Activated CD8-positive, alpha-beta memory T cell treated with anti-CD3 and anti-CD28 coated beads for 24 hours (primary cell): ENCODE measurements at regions not wholly inside any gene's neighbourhood (a gene's known extent, or its start where the extent isn't known, plus 50 kb on each side); places are given as distances from the start of the nearest gene placed in this dataset.

ENCODE experiments used
- DNase-seq: peaks from one replicate; pipeline ENCODE4 v3.0.0-alpha.2; 2020

DNA sequence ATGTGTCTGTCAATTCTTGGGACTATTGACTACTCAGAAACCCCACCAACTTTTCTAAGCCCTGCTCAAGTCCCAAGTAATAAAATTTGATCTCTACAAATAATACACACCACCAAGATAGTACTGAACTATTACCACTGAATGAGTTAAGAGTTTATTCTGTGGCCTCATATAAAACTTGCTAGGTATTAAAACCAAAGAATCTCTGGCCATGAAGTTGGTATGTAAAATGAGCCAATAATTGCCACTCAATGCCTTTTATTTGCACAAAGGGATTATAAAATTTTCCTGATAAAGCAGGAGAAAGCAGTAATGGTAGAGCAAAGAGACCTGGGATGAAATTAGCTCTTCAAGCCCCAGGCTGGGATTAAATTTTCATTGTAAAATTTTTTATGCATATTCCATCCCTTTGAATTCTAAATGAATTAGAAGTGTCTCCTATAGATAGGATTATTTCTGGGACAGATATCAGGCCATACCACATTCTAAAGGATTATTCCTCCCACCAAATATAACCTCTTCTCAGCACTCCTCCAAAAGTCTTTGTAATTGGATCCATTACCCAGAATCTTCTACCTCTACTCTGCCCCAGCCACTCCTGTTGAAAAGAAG is 450.5 kb upstream of the ACVR2A start:
- DNase-seq: no peak

DNA sequence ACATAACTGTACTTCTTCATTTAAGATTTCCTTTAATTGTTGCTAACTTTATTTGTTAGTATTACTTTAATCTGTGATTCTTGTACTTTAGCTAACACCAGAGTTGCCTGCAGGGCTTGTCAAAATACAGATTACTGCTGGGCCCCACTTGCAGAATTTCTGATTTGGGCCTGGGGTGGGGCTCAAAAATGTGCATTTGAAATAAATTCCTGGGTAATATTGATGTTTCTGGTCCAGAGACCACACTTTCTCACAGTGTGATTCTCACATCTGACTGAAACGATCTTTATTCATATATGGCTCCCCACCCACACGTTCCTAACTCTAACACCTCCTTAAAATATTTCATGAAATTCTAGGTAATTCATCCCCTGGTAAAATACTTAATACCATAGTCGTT is 452.6 kb upstream of the ACVR2A start:
- no peak for DNase-seq

DNA sequence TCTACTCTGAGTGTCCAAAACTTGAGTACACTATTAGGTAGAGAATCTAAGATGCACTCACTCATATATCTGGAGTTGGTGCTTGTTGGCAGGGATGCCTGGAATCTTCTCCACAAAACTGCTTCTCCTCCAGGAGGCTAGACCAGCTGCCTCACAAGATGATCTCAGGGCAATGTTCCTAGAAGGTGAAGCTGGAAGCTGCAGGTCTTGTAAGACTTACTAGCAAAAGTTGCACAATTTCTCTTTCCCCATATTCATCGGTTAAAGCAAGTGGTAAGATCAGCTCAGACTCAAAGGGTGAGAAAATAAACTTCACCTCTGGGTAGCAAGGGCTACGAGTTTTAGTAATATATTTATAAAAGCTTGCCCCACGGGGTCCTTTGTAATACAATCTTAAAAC is 454.4 kb upstream of the ACVR2A start:
- DNase-seq: no peak

DNA sequence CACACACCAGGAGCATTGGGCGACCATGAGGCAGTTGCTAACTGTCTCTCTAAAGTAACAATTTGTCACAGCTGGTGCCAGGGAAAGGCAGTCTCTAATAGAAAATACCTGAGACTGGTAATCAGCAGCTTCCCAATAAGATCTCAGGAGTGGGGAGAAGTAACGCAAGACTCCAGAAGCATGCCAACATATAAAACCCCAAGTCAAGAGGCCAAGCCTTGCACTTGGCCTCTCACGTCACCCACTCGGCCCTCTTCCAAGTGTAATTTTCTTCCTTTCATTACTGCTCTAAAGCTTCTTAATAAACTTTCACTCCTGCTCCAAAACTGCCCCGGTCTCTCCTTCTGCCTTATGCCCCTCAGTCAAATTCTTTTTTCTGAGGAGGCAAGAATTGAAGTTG is 455.6 kb upstream of the ACVR2A start:
- DNase-seq: no peak

DNA sequence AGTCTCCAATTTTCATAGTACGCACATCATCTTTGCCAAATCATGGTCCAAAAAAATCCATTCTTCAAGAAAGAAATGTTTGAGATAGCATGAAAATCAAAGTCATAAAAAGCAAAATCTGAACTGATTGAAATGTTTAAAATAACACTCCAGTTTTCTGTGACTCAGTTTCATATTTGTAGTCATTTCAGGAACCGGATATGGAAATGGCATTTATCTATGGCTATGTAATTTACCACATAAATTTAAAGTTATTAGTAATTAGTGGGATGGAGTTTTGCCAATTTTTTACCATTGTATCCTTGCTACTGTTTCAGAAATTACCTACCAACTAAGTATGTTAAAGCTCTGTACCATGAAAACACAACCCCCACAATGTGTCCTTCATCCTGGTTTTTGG is 456.6 kb upstream of the ACVR2A start:
- no peak for DNase-seq

DNA sequence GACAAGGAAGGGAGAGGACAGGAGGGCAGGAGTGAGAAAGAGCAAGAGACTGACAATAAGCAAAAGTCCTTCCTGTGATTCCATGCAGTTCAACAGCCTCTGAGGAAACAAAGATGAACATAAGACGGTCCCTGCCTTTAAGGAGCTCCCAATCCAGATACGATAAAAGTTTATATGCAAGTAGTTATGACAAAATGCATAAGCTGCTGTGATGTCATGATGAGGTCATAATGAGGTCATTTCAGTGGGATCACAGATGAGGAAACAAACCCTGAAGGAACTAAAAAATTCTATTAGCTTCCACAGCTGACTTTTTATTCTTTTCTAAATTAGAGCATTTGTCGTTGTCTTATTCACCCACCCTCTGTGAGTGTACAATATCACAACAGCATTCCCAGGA is 458.5 kb upstream of the ACVR2A start:
- DNase-seq: no peak

DNA sequence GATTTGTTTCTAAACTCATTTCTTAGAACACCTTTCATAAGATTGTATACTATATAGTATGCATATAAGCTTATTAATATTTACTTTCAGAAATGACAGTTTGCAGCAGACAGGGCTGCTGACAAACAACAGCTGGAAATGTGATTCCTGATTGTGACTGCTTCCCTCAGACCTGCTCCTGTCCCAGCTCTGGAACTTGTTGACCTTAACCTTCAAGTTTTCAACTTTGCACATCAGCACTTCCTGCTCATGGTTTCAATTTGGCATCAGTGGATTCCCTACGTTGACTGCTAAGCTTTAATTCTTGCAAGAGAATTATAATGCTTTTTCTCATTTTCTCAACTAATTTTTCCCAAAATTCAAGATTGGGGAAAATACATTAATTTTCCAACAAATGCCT is 459.2 kb upstream of the ACVR2A start:
- DNase-seq: no peak

DNA sequence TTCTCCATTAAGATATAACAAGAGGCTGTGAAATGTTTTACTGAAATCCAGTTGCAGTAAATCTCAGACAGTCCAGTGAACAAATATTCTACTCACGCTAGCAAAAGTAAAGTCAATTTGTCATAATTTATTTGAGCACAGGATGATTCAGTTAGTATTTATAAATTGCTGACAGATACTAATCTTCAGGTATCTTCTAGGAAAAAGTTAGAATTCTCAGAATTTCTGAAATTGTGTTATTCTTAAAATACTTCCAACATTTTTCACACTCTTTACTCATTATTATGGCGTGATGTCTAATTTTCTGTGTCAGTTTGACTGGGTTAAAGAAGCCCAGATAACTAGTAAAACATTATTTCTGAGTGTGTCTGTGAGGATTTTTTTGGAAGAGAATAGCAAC is 460.2 kb upstream of the ACVR2A start:
- no peak for DNase-seq

DNA sequence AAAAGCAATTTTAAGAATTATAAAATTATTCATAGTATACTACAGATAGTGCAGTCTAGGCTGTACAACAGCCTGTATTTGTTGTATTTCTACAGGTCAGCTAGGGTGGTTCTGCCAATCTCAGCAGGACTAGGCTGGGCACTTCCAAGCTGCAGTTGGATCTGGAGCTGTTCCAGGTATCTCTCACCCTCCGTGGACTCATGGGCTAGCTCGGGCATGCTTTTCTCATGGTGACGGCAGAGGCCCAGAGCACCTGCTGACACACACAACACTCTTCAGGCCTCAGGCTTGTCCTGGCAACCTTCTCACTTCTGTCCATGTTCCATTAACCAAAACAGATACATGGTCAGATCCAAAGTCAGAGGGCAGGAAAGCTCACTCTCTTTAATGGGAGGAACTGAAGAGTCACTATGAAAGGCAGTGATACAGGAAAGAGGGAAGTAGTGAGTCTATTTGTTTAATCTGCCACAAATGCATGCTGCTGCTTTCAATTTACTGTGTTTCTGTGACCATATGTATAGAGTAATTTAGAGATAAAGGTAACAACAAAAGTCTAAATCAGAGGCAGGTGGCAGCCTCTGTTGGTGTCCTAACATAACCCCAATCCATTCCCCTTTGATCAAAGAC is 462.4 kb upstream of the ACVR2A start:
- DNase-seq: no peak

DNA sequence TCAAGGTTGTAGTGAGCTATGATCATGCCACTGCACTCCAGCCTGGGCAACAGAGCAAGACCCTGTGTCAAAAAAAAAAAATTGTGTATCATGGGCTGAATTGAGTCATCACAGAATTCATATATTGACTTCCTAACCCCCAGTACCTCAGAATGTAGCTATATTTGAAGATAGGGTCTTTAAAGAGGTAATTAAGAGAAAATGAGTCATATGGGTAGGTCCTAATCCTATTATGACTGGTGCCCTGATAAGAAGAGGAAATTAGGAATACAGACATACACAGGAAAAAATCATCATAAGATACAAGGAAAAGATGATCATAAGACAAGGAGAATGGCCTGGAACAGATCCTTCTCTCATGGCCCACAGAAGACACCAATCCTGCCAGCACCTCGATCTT is 466.4 kb upstream of the ACVR2A start:
- no peak for DNase-seq

DNA sequence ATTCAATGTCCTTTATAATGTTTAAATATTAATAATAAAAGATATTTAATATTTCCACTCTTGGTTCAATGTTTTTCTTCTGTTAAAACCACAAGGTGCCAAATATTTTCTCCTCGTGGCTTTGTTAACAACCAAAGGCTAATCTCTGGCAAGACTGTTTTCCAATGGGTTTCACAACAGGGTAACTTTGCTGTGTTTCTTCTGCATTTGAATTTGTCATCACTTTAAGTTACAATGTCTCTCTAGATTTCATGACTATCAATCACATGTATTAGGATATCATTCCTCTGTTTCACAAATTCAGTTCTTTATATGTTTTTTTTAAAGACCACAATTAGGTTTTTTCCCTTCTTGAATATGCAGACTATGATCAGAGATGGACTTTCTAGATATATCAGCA is 469.8 kb upstream of the ACVR2A start:
- DNase-seq: no peak

DNA sequence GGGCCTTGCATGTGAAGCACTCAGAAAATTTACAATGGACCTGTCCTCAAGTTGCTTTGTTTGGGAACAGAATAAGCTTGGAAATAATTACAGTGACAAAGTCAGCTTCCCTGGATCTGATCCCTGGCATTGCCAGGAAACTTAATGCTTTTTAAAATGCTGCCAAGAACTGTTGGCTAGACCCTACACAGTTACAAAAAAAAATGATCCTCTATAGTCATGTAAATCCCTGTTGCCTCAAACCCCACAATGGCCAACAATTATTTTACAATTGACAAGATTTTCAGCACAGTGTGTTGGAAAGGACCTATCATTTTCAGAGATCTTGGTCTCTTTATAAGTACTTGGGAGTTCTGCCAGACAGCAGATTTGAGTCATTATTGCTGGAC is 470.4 kb upstream of the ACVR2A start:
- DNase-seq: no peak

DNA sequence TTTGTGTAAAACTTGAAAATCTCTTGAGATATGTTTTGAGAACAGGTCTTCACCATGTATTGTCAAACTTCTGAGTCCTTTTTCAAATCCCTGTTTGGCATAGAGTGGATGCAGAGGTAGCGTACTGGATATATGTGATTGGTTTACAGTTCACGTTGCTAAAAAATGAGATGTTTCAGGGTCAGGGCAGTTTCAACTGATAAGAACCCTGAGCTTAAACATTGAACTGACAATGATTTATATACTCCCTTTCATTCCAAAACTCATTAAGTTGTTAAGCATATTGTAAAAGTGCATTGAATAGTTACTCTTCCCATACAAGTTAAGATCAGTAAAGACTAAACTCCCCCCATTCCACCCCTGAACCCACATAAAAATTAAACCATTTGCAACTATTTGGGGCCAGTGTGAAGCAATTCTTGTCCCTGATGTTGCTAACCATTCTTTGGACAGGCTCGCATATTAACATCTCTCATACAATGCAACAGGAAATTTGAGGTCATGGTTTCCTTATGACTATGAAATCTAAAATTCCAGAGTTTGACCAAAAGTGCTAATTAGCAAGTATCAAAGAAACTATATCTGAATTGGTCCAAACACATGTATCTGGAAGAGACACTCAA is 470.9 kb upstream of the ACVR2A start:
- no peak for DNase-seq

DNA sequence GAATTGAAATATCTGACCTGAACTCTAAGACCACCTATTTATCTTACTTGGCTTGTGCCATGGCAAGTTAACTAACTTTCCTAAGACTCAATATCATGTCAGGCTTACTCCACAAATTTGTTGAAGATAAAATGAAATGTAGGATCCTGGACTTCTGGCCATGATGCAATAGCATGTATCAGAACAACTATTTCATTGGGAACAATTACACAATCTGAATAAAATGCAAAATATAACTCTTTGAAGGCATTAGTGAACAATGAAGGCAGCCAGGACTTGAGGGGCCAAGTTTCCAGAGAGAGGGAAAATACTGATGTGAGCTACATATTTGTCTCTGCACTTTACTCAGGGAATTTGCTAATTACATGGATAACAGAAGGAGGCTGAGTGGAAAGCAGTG is 476.5 kb upstream of the ACVR2A start:
- no peak for DNase-seq

DNA sequence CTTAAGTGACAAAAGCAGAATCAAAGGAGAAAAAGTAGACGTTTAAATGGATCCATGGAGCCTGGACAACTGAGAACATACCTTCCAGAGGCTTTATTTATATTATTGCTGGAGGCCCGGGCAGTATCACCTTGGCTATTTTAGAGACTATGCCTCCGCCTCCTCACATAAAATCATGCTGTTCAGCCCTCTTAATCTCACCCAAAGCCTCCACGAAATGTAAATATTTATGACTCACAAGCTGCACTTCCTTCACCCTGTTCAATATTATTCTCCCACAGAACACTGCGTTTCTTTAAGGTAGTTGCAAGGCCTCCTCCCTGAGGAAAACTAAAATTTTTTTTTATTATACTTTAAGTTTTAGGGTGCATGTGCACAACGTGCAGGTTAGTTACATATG is 478.6 kb upstream of the ACVR2A start:
- DNase-seq: no peak

DNA sequence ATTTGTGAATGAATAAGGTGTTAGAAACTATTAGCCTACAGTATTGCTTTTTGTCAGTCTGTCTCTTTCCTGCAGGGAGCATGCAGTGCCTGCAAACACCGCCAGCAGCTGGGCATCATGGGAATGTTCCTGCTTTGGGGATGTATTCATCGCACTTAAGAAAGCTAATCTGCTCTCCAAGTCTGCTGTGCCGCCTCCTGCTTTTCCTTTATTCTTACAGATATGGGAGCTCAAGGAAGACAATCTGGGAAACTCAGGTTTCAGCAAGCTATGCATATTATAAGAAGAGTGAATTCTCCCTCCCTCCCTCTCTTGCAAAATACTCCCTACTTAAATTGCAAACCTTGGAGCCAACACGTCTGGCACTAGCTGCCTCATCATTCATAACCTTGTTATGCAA is 479.2 kb upstream of the ACVR2A start:
- DNase-seq: no peak

DNA sequence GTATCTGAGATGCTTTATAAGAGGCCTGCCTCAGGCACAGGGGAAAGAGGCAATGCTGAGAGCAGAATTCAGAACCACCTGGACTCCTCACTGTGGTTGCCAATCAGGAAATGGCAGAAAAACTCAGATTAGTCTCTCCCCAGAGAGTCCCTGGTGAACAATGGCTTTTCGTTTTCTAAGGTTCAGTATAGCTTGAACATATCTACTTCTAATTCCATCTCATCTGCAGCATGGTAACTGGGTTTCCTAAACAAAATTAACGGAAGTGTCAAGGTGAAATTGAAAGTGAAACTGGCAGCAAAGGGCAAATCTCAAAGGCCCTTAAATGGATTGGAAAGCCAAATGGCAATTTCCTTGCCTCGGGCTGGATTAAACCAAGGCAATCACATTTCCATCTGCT is 480.2 kb upstream of the ACVR2A start:
- no peak for DNase-seq

DNA sequence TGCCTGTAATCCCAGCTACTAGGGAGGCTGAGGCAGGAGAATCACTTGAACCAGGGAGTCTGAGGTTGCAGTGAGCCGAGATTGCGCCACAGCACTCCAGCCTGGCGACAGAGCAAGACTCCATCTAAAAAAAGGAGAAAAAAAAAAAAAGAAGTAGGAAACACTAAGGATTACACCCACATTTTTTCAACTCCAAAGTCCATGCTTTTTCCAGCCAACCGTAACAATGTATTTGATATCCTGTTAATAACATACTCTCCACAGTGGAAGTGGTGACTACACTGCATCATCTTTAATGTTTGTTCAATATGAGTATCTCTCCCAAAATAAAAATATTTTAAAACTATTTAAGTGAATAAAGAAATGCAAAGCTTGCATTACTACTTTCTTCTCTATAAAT is 481.6 kb upstream of the ACVR2A start:
- no peak for DNase-seq

DNA sequence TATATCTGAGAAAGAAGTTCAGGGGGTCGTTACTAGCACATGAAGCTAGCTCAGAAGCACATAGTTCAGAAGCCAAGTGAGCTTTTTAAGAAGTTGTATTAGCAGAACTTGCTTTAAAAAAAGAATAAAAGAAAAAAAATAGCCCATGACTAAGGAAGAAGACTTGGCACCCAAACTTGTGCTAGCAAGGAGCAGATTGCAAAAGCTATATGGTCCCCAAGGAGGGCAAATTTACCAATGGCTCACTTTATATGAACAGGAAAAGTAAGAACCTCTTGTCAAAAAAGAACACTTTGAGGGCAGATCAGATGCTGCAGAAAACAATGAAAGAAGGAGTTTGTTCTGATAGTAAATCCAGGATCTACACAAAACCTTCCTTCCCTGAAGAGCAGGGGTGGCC is 486.5 kb upstream of the ACVR2A start:
- no peak for DNase-seq

DNA sequence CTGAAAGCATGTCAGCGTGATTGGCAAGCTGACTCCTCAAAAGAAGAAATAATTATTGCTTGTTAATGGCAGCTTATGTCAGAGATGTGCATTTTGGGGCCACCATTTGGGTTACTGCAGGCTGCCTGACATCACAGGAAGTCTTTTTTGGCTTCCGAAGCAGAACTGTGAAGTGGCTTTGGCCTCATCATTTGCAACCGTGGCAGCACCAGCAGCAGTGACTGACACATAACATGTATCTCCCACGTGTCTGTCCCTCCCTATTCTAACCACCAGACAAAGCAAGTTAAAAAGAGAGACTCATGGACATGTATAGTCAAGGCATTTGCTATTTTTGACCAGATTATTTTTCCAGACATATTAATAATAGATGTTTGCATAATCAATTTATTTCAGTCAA is 488.7 kb upstream of the ACVR2A start:
- no peak for DNase-seq

DNA sequence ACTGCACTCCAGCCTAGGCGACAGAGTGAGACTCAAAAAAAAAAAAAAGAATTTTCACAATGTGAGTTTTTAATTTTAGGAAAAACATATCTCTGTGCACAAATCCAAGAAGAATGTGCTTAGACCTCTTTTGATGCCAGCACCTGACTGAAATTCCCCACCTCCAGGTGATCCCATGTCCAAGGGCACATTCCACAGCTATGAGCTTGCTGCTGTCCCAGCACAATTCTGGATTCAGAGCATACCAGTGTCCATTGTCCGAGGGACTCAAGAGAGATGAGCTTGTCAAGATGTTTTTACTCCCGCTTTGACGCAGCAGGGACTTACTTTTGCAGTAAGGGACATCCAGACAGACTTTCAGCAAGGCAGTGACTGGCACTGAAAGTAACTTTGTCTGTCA is 489.1 kb upstream of the ACVR2A start:
- DNase-seq: no peak

DNA sequence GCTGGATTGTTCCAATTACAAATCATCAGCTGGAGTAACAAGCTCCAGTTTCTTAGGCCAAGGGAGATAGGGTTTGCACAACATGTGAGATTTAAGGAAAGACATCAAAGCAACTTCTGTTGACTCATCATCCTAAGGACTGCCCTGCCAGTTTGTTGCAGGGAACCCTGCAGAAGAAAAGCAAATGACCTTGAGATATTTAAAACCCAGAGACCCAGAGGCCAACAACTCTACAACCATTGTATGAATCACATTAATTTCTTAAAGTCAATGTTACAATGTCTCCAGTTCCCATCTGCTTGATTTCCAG is 491.8 kb upstream of the ACVR2A start:
- no peak for DNase-seq

DNA sequence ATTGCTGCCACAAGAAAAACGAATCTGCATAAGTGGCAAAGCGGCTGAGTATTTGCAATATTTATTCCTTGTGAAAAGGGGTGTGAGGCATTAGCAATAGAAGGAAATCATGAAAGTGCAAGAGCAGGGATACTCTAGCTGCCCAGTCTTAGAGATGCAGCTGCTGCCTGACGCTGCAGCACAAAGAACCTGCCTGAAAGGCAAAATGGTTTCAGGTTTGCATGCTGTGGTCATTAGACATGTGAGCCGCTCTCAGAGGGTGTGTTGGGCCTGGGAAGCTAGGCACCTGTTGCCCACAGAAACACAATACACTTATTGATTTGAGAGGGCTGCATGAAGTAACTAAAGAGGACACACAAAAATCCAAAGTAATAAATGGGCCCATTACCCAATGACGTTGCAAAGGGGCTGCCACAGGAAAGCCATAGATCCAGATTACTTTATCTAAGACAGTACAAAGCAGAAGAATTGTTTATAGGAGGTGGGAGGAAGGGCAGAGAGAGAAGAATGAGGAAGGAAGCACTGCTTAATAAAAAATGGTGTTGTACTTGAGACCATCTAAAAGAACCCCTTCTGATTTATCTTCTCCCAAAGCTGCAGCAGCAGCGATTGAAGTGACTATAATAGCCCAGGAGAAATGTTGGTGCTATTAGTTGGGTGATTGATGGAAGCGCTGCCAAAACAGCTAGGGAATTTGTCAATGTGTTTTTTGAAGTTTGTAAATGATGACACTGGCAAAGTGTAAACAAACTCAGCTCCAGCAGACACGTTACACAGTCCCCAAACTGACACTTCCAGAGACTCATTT is 492.4 kb upstream of the ACVR2A start:
- no peak for DNase-seq

DNA sequence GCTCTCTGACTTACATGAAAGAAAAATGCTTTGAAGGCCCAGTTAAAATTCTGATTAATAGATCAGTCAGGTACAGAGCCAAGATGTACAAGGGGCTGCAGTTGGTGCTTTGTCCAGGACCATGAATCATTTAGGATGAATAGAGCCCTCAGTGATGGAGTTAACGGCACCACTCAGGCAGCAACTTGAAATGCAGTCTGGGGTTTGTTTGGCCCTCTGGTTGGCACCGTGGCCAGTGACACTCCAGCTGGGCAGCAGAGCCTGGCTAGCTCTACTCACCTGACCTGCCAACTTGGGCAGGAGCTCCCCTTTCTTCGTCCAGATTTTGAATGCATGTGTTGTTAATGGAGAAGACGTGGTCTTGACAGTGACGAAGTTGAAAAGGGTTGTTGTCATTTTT is 493.0 kb upstream of the ACVR2A start:
- DNase-seq: no peak
